ENCODE measurements at regions not wholly inside any gene's neighbourhood (a gene's known extent, or its start where the extent isn't known, plus 50 kb on each side); places are given as distances from the start of the nearest gene placed in this dataset.

GRCh38 chr3:154884952-154885351, 195.2 kb upstream of the MME start:
- Histone ChIP-seq H3K27me3 (no peaks in the 10 kb centered on the region), H3K4me1 (peaks cover 0 to 1% (median 0%) of the 10 kb centered on the region in 12 donors), H3K27ac (no peak overlapping the region), H3K36me3 (no peaks in the 10 kb centered on the region), H3K4me3 (no peak overlapping the region), H3K9me3 (peaks cover 0 to 17% (median 0%) of the 10 kb centered on the region in 12 donors)
- ATAC-seq (no peak), DNase-seq (no peak)
- intact Hi-C loops (cut with DNase I) = loop anchor here in 1 of 10 donors (10.0 kb wide), 1 partner anchor 220 kb away; no protein-coding TSS in a partner anchor
- TF ChIP-seq POLR2A (IDR thresholded peaks at IDR 0.05) (no peak), CTCF (IDR thresholded peaks at IDR 0.05) (no peak)

GRCh38 chr3:154875142-154875541, 205.0 kb upstream of the MME start:
- WGBS, 4 donors = 92 to 97% (median 93%) methylated on average over 7 of the region's 7 CpGs
- intact Hi-C loops (cut with DNase I) = no loop called here
- TF ChIP-seq POLR2A (IDR thresholded peaks at IDR 0.05) = no peak
- no peak for TF ChIP-seq CTCF (IDR thresholded peaks at IDR 0.05)
- DNase-seq (no peak), ATAC-seq (no peak)
- Histone ChIP-seq H3K9me3 (peaks cover 0 to 7% (median 0%) of the 10 kb centered on the region in 12 donors), H3K27ac (no peak overlapping the region), H3K27me3 (no peaks in the 10 kb centered on the region), H3K4me3 (no peak overlapping the region), H3K4me1 (no peaks in the 10 kb centered on the region), H3K36me3 (no peaks in the 10 kb centered on the region)

- TF ChIP-seq CTCF (IDR thresholded peaks at IDR 0.05) (no peak), POLR2A (IDR thresholded peaks at IDR 0.05) (no peak)
- H3K27ac ChIP-seq = no peak overlapping the region
- H3K27me3 ChIP-seq = no peaks in the 10 kb centered on the region
- H3K4me1 ChIP-seq = no peaks in the 10 kb centered on the region
- WGBS, 4 donors = 86 to 93% (median 89%) methylated on average over 2 of the region's 2 CpGs
- DNase-seq (no peak), ATAC-seq (no peak)
- peaks cover 0 to 6% (median 0%) of the 10 kb centered on the region in 12 donors for H3K9me3 ChIP-seq
- no peaks in the 10 kb centered on the region for H3K36me3 ChIP-seq
- no peak overlapping the region for H3K4me3 ChIP-seq
- intact Hi-C loops (cut with DNase I) = no loop called here
Observed at GRCh38 chr3:154872696-154873095, 207.4 kb upstream of the MME start.

GRCh38 chr3:154872074-154872473, 208.0 kb upstream of the MME start:
- no peaks in the 10 kb centered on the region for H3K4me1 ChIP-seq
- H3K27ac ChIP-seq = no peak overlapping the region
- no peaks in the 10 kb centered on the region for H3K27me3 ChIP-seq
- TF ChIP-seq CTCF (IDR thresholded peaks at IDR 0.05) (no peak), POLR2A (IDR thresholded peaks at IDR 0.05) (no peak)
- 59 to 78% (median 71%) methylated on average over 6 of the region's 6 CpGs for WGBS, 4 donors
- DNase-seq = no peak
- ATAC-seq = no peak
- peaks cover 0 to 6% (median 0%) of the 10 kb centered on the region in 12 donors for H3K9me3 ChIP-seq
- intact Hi-C loops (cut with DNase I) = no loop called here
- no peak overlapping the region for H3K4me3 ChIP-seq
- H3K36me3 ChIP-seq = no peaks in the 10 kb centered on the region
